ENCODE measurements at regions not wholly inside any gene's neighbourhood (a gene's known extent, or its start where the extent isn't known, plus 50 kb on each side); places are given as distances from the start of the nearest gene placed in this dataset.

- Histone ChIP-seq H3K4me2 (ENCODE audit: insufficient read depth, low read length) (no peak overlapping the region), H3K9ac (ENCODE audit: insufficient read depth in 1 of 2, low read depth in 2 of 2, low read length in 2 of 2) (no peak overlapping the region), H3K79me2 (ENCODE audit: control insufficient read depth, insufficient read depth, low read length) (no peaks in the 10 kb centered on the region), H4K20me1 (replicated peaks; ENCODE audit: control insufficient read depth, insufficient read depth, low read length) (no peaks in the 10 kb centered on the region), H2AFZ (ENCODE audit: low read depth, low read length) (no peak overlapping the region), H3K4me3 (no peak overlapping the region), H3K9me3 (replicated peaks; ENCODE audit: control insufficient read depth, insufficient read depth, low read depth, low read length) (no peaks in the 10 kb centered on the region), H3K9me1 (ENCODE audit: control insufficient read depth, insufficient read depth, low read length) (no peaks in the 10 kb centered on the region), H3K27me3 (ENCODE audit: control insufficient read depth in 2 of 2, insufficient read depth in 2 of 2, low read length in 2 of 2) (no peaks in the 10 kb centered on the region), H3K27ac (ENCODE audit: extremely low read depth, low read depth, low read length) (no peak overlapping the region), H3K4me1 (replicated peaks in 1 of 2; ENCODE audit: control insufficient read depth in 2 of 2, insufficient read depth in 2 of 2, low read length in 2 of 2) (no peaks in the 10 kb centered on the region), H3K36me3 (ENCODE audit: control insufficient read depth, insufficient read depth, low read length) (no peaks in the 10 kb centered on the region)
- in situ Hi-C loops (cut with MboI) (no loop called here), intact Hi-C loops (cut with micrococcal nuclease) (no loop called here)
- ChIA-PET CTCF (ENCODE audit: low intra/inter-chr PET ratio) (no interaction called here), POLR2A (no interaction called here)
- ATAC-seq = no peak
- no TSS peak for BruUV-seq (replicated peaks)
- no peak for DNase-seq (ENCODE audit: extremely low read depth in 1 of 4, low spot score in 3 of 4)
- 5% methylated on average over 2 of the region's 2 CpGs for WGBS (ENCODE audit: insufficient coverage, low coverage, missing lambda C conversion rate)
- TF ChIP-seq SAFB2 (IDR thresholded peaks at IDR 0.05; ENCODE audit: borderline replicate concordance, low read depth, low read length, severe bottlenecking) (no peak), SRSF7 (optimal IDR thresholded peaks at IDR 0.05; ENCODE audit: low read depth, low read length) (no peak), FOXP4 (CRISPR knock-in tag; IDR thresholded peaks at IDR 0.05; ENCODE audit: borderline replicate concordance) (no peak), NR2C2 (CRISPR knock-in tag; IDR thresholded peaks at IDR 0.05) (no peak), NR2C2 (tag; IDR thresholded peaks at IDR 0.05) (no peak), GTF2E2 (tag; IDR thresholded peaks at IDR 0.05) (no peak), HNRNPUL1 (IDR thresholded peaks at IDR 0.05; ENCODE audit: low read length) (no peak), SIN3A (IDR thresholded peaks at IDR 0.05; ENCODE audit: borderline replicate concordance in 2 of 2, control insufficient read depth in 1 of 2, low read depth in 2 of 2, low read length in 2 of 2) (no peak), FOS (IDR thresholded peaks at IDR 0.05; ENCODE audit: extremely low read depth, insufficient read length) (no peak), MCM7 (IDR thresholded peaks at IDR 0.05) (no peak), POLR2H (tag; IDR thresholded peaks at IDR 0.05; ENCODE audit: low read depth) (no peak), RBM15 (IDR thresholded peaks at IDR 0.05; ENCODE audit: insufficient read depth, low read length) (no peak), MEF2D (tag; conservative IDR thresholded peaks at IDR 0.05; ENCODE audit: low read depth) (no peak), TAF9B (IDR thresholded peaks at IDR 0.05; ENCODE audit: partially characterized antibody) (no peak), CBX5 (IDR thresholded peaks at IDR 0.05; ENCODE audit: borderline replicate concordance, low read depth) (no peak), DMBX1 (CRISPR knock-in tag; IDR thresholded peaks at IDR 0.05; ENCODE audit: borderline replicate concordance) (no peak), ZNF174 (CRISPR knock-in tag; IDR thresholded peaks at IDR 0.05) (no peak), PTTG1 (tag; IDR thresholded peaks at IDR 0.05; ENCODE audit: low read depth) (no peak), SAFB (IDR thresholded peaks at IDR 0.05; ENCODE audit: borderline replicate concordance, low read depth, low read length) (no peak), SP2 (IDR thresholded peaks at IDR 0.05; ENCODE audit: extremely low read depth, low read depth, low read length, poor library complexity, severe bottlenecking) (no peak), SRSF3 (IDR thresholded peaks at IDR 0.05; ENCODE audit: insufficient read depth, low read length) (no peak)
- FAIRE-seq = no peak
Observed at GRCh38 chrX:138157850-138158249, 553.7 kb downstream of the FGF13 start.

Data from K562 (cell line).